Testis (tissue), 2 donors: ENCODE measurements at regions not wholly inside any gene's neighbourhood (a gene's known extent, or its start where the extent isn't known, plus 50 kb on each side); places are given as distances from the start of the nearest gene placed in this dataset.
A peak's percentile ranks its signal among the peaks of the same experiment; 100 is the strongest.
"Not testable (repeated sequence)": the region's sequence is repeated elsewhere in the genome, so short reads cannot be mapped to it uniquely, and the experiment has no call there.

Experiments used
- DNase-seq: peaks from one replicate; pipeline ENCODE4 v3.0.0-alpha.2; 2019
- H3K27ac ChIP-seq, 2 donors: fragments of 200-600 bp; sonication (generic); one replicate each; pipeline ENCODE4 v1.5.1; 2019
- H3K27me3 ChIP-seq: fragments of 200-600 bp; sonication (generic); one replicate; pipeline ENCODE4 v1.5.1; 2019
- H3K36me3 ChIP-seq: fragments of 200-600 bp; sonication (generic); one replicate; pipeline ENCODE4 v1.5.1; 2017; ENCODE audit warnings: low read depth; ENCODE audit errors: missing control alignments
- H3K4me1 ChIP-seq: fragments of 200-600 bp; sonication (generic); one replicate; pipeline ENCODE4 v1.5.1; 2019
- H3K4me3 ChIP-seq, 2 donors: fragments of 200-600 bp; sonication (generic); one replicate each; pipeline ENCODE4 v1.5.1; 2017 to 2019
- H3K9me3 ChIP-seq: fragments of 200-600 bp; sonication (generic); one replicate; pipeline ENCODE4 v1.5.1; 2017
- CTCF ChIP-seq, 3 experiments: fragments of 450-650 bp in 2 of 3; fragments of 200-600 bp in 1 of 3; sonication (generic) in 1 of 3; IDR thresholded peaks; one replicate each; pipeline ENCODE4 v1.5.1; 2016 to 2019; ENCODE audit warnings: antibody characterized with exemption in 3 of 3, mild to moderate bottlenecking in 2 of 3, moderate library complexity in 1 of 3
- POLR2A ChIP-seq: fragments of 450-650 bp; IDR thresholded peaks from one replicate; pipeline ENCODE4 v1.6.1; 2017; ENCODE audit warnings: antibody characterized with exemption, mild to moderate bottlenecking, moderate library complexity
- WGBS, 2 donors: methylation state at CpG; one replicate each; pipeline ENCODE4 v1.1.5; 2018; 5-methylcytosine and 5-hydroxymethylcytosine counted together
- intact Hi-C: fragments of 100-400 bp; cut with DNase I; formaldehyde crosslinking; loops from one replicate; pipeline ENCODE4 v1.15.1; 2023; ENCODE audit warnings: low total_unique reads

DNA sequence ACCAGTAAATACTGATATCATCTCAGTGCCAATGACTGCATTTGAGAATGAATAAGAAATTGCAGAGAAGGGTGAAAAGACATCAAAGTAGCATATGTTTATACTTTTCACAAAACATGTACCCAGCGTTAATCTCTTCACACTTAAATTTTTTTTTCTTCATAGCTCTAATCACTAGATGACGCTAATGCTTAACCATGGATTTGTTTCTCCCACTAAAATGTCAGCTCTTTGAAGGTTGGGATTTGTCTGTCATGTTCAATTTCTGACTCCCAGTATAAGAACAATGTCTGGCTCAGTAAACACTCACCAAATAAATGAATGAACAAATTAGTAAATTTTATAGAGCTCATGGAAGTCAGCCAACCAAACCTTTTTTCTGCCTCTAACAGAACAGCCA is 78.3 kb upstream of the LMCD1 start:
- TF ChIP-seq CTCF (IDR thresholded peaks at IDR 0.05) (no peak), POLR2A (no peak)
- Histone ChIP-seq H3K27ac (no peak overlapping the region), H3K27me3 (no peaks in the 10 kb centered on the region), H3K4me3 (no peak overlapping the region), H3K4me1 (no peaks in the 10 kb centered on the region), H3K9me3 (no peaks in the 10 kb centered on the region), H3K36me3 (no peaks in the 10 kb centered on the region)
- no peak for DNase-seq
- intact Hi-C loops: no loop called here
- WGBS, 2 donors: 76 to 85% methylated on average over 2 of the region's 2 CpGs

DNA sequence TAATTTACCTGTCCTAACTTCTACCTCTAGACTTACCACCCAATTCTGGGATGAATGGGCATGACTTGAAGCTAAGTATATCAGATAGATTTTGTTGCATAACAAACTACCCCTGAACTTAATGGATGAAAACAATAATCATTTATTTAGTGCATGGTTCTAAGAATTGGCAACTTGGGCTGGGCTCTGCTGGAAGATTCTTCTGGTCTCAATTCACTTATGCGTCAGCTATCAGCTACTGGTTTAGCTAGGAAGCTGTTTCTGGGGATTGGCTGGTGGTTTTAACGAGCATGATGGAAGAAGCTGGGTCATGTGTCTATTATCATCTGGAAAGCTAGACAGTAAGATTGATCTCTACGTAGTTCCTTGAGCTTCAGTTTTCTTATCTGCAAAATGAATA is 77.3 kb upstream of the LMCD1 start:
- no peaks in the 10 kb centered on the region for H3K4me1 ChIP-seq
- intact Hi-C loops: no loop called here
- no peaks in the 10 kb centered on the region for H3K27me3 ChIP-seq
- TF ChIP-seq POLR2A: no peak
- TF ChIP-seq CTCF (IDR thresholded peaks at IDR 0.05): no peak
- WGBS, 2 donors: 95 to 96% methylated on average over 3 of the region's 3 CpGs
- no peak overlapping the region for H3K27ac ChIP-seq
- no peak overlapping the region for H3K4me3 ChIP-seq
- H3K9me3 ChIP-seq: no peaks in the 10 kb centered on the region
- DNase-seq: no peak
- H3K36me3 ChIP-seq: no peaks in the 10 kb centered on the region

- H3K4me3 ChIP-seq: no peak overlapping the region
- H3K4me1 ChIP-seq: no peaks in the 10 kb centered on the region
- H3K27ac ChIP-seq: no peak overlapping the region
- no peak for DNase-seq
- WGBS, 2 donors: 72 to 76% methylated on average over 8 of the region's 8 CpGs
- no peaks in the 10 kb centered on the region for H3K9me3 ChIP-seq
- H3K36me3 ChIP-seq: no peaks in the 10 kb centered on the region
- intact Hi-C loops: no loop called here
- TF ChIP-seq POLR2A (no peak), CTCF (IDR thresholded peaks at IDR 0.05) (no peak)
- no peaks in the 10 kb centered on the region for H3K27me3 ChIP-seq
Measured at GRCh38 chr3:8436661-8437287, 64.8 kb upstream of the LMCD1 start.

GRCh38 chr3:8438507-8439079 is 63.0 kb upstream of the LMCD1 start:
- intact Hi-C loops: no loop called here
- Histone ChIP-seq H3K9me3 (no peaks in the 10 kb centered on the region), H3K27me3 (no peaks in the 10 kb centered on the region), H3K4me3 (no peak overlapping the region), H3K36me3 (no peaks in the 10 kb centered on the region), H3K27ac (no peak overlapping the region), H3K4me1 (peaks cover under 1% of the 10 kb centered on the region)
- TF ChIP-seq CTCF (IDR thresholded peaks at IDR 0.05) (no peak), POLR2A (no peak)
- WGBS, 2 donors: 51 to 53% methylated on average over 6 to 7 of the region's 7 CpGs
- DNase-seq: no peak

GRCh38 chr3:8440142-8440541 is 61.5 kb upstream of the LMCD1 start:
- intact Hi-C loops: loop anchor here (10.0 kb wide), 1 partner anchor 185 kb away; no protein-coding TSS in a partner anchor
- 67 to 80% methylated on average over 5 to 19 of the region's 30 CpGs for WGBS, 2 donors
- not testable (repeated sequence) for H3K27ac ChIP-seq, H3K9me3 ChIP-seq, H3K27me3 ChIP-seq, H3K36me3 ChIP-seq, DNase-seq
- Histone ChIP-seq H3K4me3 (peak overlapping the region; percentile 18 to 53), H3K4me1 (peaks cover 11% of the 10 kb centered on the region)
